DND-41 (cell line): ENCODE measurements at regions not wholly inside any gene's neighbourhood (a gene's known extent, or its start where the extent isn't known, plus 50 kb on each side); places are given as distances from the start of the nearest gene placed in this dataset.

ENCODE experiments used
- EZH2 ChIP-seq: IDR thresholded peaks from 3 replicates; pipeline ENCODE4 v1.6.1; 2012; ENCODE audit warnings: borderline replicate concordance, low read depth, mild to moderate bottlenecking, moderate library complexity, low read length, inconsistent platforms; ENCODE audit not compliant: severe bottlenecking
- TF ChIP-seq, protein P1 (sequence below): IDR thresholded peaks from 2 replicates; pipeline ENCODE4 v1.5.1; 2012; ENCODE audit warnings: borderline replicate concordance, low read length, moderate library complexity, mild to moderate bottlenecking; ENCODE audit not compliant: poor library complexity, severe bottlenecking; ENCODE audit errors: extremely low read depth

- TF ChIP-seq, protein P1, sequence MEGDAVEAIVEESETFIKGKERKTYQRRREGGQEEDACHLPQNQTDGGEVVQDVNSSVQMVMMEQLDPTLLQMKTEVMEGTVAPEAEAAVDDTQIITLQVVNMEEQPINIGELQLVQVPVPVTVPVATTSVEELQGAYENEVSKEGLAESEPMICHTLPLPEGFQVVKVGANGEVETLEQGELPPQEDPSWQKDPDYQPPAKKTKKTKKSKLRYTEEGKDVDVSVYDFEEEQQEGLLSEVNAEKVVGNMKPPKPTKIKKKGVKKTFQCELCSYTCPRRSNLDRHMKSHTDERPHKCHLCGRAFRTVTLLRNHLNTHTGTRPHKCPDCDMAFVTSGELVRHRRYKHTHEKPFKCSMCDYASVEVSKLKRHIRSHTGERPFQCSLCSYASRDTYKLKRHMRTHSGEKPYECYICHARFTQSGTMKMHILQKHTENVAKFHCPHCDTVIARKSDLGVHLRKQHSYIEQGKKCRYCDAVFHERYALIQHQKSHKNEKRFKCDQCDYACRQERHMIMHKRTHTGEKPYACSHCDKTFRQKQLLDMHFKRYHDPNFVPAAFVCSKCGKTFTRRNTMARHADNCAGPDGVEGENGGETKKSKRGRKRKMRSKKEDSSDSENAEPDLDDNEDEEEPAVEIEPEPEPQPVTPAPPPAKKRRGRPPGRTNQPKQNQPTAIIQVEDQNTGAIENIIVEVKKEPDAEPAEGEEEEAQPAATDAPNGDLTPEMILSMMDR: no peak
- TF ChIP-seq EZH2: no peak
Measured at GRCh38 chr15:98425173-98425572, 223.2 kb upstream of the IGF1R start.
